GM18498 (cell line): ENCODE measurements at regions not wholly inside any gene's neighbourhood (a gene's known extent, or its start where the extent isn't known, plus 50 kb on each side); places are given as distances from the start of the nearest gene placed in this dataset.
"Not testable (repeated sequence)": the region's sequence is repeated elsewhere in the genome, so short reads cannot be mapped to it uniquely, and the experiment has no call there.

Experiments
- ATAC-seq: cut with Tn5 transposase; IDR thresholded peaks from one replicate; pipeline ENCODE4 v1.9.1; 2021; ENCODE audit warnings: mild to moderate bottlenecking, moderate library complexity; ENCODE audit not compliant: unreplicated experiment

- no peak for ATAC-seq
Observed at GRCh38 chr1:218904416-218904815, 269.3 kb upstream of the LYPLAL1 start.

GRCh38 chr1:218916720-218917119 lies 257.0 kb upstream of the LYPLAL1 start:
- no peak for ATAC-seq

- ATAC-seq = no peak
Observed at GRCh38 chr1:218917656-218918055, 256.0 kb upstream of the LYPLAL1 start.

GRCh38 chr1:218925777-218926176 lies 247.9 kb upstream of the LYPLAL1 start:
- ATAC-seq = no peak

GRCh38 chr1:218926631-218927030 lies 247.0 kb upstream of the LYPLAL1 start:
- no peak for ATAC-seq

GRCh38 chr1:218930000-218930399 lies 243.7 kb upstream of the LYPLAL1 start:
- no peak for ATAC-seq

- ATAC-seq = no peak
Observed at GRCh38 chr1:218930472-218931241, 243.0 kb upstream of the LYPLAL1 start.

GRCh38 chr1:218931324-218931723 lies 242.4 kb upstream of the LYPLAL1 start:
- ATAC-seq = no peak

GRCh38 chr1:218933513-218933912 lies 240.2 kb upstream of the LYPLAL1 start:
- ATAC-seq = no peak

- not testable (repeated sequence) for ATAC-seq
Observed at GRCh38 chr1:218935408-218935807, 238.3 kb upstream of the LYPLAL1 start.

- ATAC-seq = no peak
Observed at GRCh38 chr1:218938259-218938658, 235.4 kb upstream of the LYPLAL1 start.

GRCh38 chr1:218939095-218939494 lies 234.6 kb upstream of the LYPLAL1 start:
- ATAC-seq = no peak

GRCh38 chr1:218942431-218942830 lies 231.2 kb upstream of the LYPLAL1 start:
- ATAC-seq = no peak

- no peak for ATAC-seq
Observed at GRCh38 chr1:218943371-218943770, 230.3 kb upstream of the LYPLAL1 start.

- ATAC-seq = no peak
Observed at GRCh38 chr1:218945050-218945449, 228.6 kb upstream of the LYPLAL1 start.

GRCh38 chr1:218946147-218946546 lies 227.5 kb upstream of the LYPLAL1 start:
- ATAC-seq = no peak

GRCh38 chr1:218948446-218948845 lies 225.2 kb upstream of the LYPLAL1 start:
- no peak for ATAC-seq

- no peak for ATAC-seq
Observed at GRCh38 chr1:218953386-218953785, 220.3 kb upstream of the LYPLAL1 start.

GRCh38 chr1:218957971-218958370 lies 215.7 kb upstream of the LYPLAL1 start:
- no peak for ATAC-seq

GRCh38 chr1:218959784-218960183 lies 213.9 kb upstream of the LYPLAL1 start:
- no peak for ATAC-seq

- ATAC-seq = no peak
Observed at GRCh38 chr1:218964471-218965185, 209.1 kb upstream of the LYPLAL1 start.

- ATAC-seq = no peak
Observed at GRCh38 chr1:218965821-218966220, 207.9 kb upstream of the LYPLAL1 start.
